Liver (tissue), 8 donors: ENCODE measurements at regions not wholly inside any gene's neighbourhood (a gene's known extent, or its start where the extent isn't known, plus 50 kb on each side); places are given as distances from the start of the nearest gene placed in this dataset.

ENCODE experiments used
- DNase-seq: peaks from one replicate; pipeline ENCODE4 v3.0.0-alpha.2; 2017; ENCODE audit warnings: low spot score
- H3K27ac ChIP-seq, 2 donors: one replicate each; pipeline ENCODE4 v1.7.0; 2013; ENCODE audit warnings: inconsistent platforms in 2 of 2, low read length in 2 of 2, control low read depth in 1 of 2, low read depth in 1 of 2, mild to moderate bottlenecking in 1 of 2
- H3K27me3 ChIP-seq, 4 donors: one replicate each; pipeline versions ENCODE4 v1.6.1 to v1.7.0; 2013; ENCODE audit warnings: low read length in 3 of 4, inconsistent platforms in 1 of 4, mild to moderate bottlenecking in 1 of 4, moderate library complexity in 1 of 4; ENCODE audit not compliant: control insufficient read depth in 4 of 4, insufficient read depth in 4 of 4
- H3K36me3 ChIP-seq, 4 donors: one replicate each; pipeline versions ENCODE4 v1.6.1 to v1.7.0; 2013; ENCODE audit warnings: low read length in 3 of 4, mild to moderate bottlenecking in 3 of 4, low read depth in 1 of 4, moderate library complexity in 1 of 4; ENCODE audit not compliant: control insufficient read depth in 4 of 4, insufficient read depth in 3 of 4
- H3K4me1 ChIP-seq, 4 donors: one replicate each; pipeline versions ENCODE4 v1.6.1 to v1.7.0; 2013; ENCODE audit warnings: low read length in 3 of 4, mild to moderate bottlenecking in 3 of 4, moderate library complexity in 1 of 4; ENCODE audit not compliant: control insufficient read depth in 4 of 4, insufficient read depth in 4 of 4
- H3K4me3 ChIP-seq, 3 donors: one replicate each; pipeline versions ENCODE4 v1.6.1 to v1.7.0; 2013; ENCODE audit warnings: low read length in 3 of 3, control low read depth in 1 of 3, low read depth in 1 of 3, mild to moderate bottlenecking in 1 of 3
- H3K9ac ChIP-seq, 2 donors: one replicate each; pipeline ENCODE4 v1.7.0; 2013; ENCODE audit warnings: low read length in 2 of 2, mild to moderate bottlenecking in 2 of 2, moderate library complexity in 2 of 2, control low read depth in 1 of 2, low read depth in 1 of 2
- H3K9me3 ChIP-seq, 4 donors: one replicate each; pipeline versions ENCODE4 v1.6.1 to v1.7.0; 2013; ENCODE audit warnings: low read length in 3 of 4; ENCODE audit not compliant: control insufficient read depth in 4 of 4
- ATF3 ChIP-seq: IDR thresholded peaks from 2 replicates; pipeline ENCODE4 v1.6.1; 2016; ENCODE audit warnings: antibody characterized with exemption
- EGR1 ChIP-seq, 2 donors: IDR thresholded peaks; 2 replicates each; pipeline ENCODE4 v1.6.1; 2016 to 2018; ENCODE audit warnings: antibody characterized with exemption in 2 of 2, low read depth in 2 of 2
- FOXA1 ChIP-seq: IDR thresholded peaks from 2 replicates; pipeline ENCODE4 v1.6.1; 2016; ENCODE audit warnings: antibody characterized with exemption
- FOXA2 ChIP-seq: IDR thresholded peaks from 2 replicates; pipeline ENCODE4 v1.6.1; 2016; ENCODE audit warnings: antibody characterized with exemption
- HNF4A ChIP-seq, 2 donors: conservative IDR thresholded peaks; 2 replicates each; pipeline ENCODE4 v1.6.1; 2016; ENCODE audit warnings: antibody characterized with exemption in 2 of 2, mild to moderate bottlenecking in 2 of 2
- HNF4G ChIP-seq: IDR thresholded peaks from 2 replicates; pipeline ENCODE4 v1.6.1; 2016; ENCODE audit warnings: antibody characterized with exemption
- JUND ChIP-seq, 2 donors: IDR thresholded peaks; 2 replicates each; pipeline ENCODE4 v1.6.1; 2016; ENCODE audit warnings: antibody characterized with exemption in 2 of 2
- MAX ChIP-seq: IDR thresholded peaks from 2 replicates; pipeline ENCODE4 v1.6.1; 2016; ENCODE audit warnings: antibody characterized with exemption
- NR2F2 ChIP-seq: IDR thresholded peaks from 2 replicates; pipeline ENCODE4 v1.6.1; 2016; ENCODE audit warnings: antibody characterized with exemption
- REST ChIP-seq: IDR thresholded peaks from 2 replicates; pipeline ENCODE4 v1.6.1; 2016; ENCODE audit warnings: antibody characterized with exemption, mild to moderate bottlenecking
- RXRA ChIP-seq, 2 donors: IDR thresholded peaks; 2 replicates each; pipeline ENCODE4 v1.6.1; 2017 to 2018; ENCODE audit warnings: antibody characterized with exemption in 2 of 2, mild to moderate bottlenecking in 1 of 2
- TAF1 ChIP-seq: conservative IDR thresholded peaks from 2 replicates; pipeline ENCODE4 v1.6.1; 2016; ENCODE audit warnings: antibody characterized with exemption, mild to moderate bottlenecking
- YY1 ChIP-seq: IDR thresholded peaks from 2 replicates; pipeline ENCODE4 v1.6.1; 2016; ENCODE audit warnings: antibody characterized with exemption, mild to moderate bottlenecking
- WGBS: extraction: QIAGEN DNeasy Blood & Tissue Kit; methylation state at CpG from one replicate; pipeline ENCODE4 v1.1.7; 2013; 5-methylcytosine and 5-hydroxymethylcytosine counted together
- TF ChIP-seq, protein P1 (sequence below): fragments of 150-350 bp; IDR thresholded peaks from 2 replicates; pipeline ENCODE4 v1.5.1; 2017; ENCODE audit warnings: improper control_type of control experiment, low read depth, low read length; ENCODE audit not compliant: missing input control
- TF ChIP-seq, protein P2 (sequence below): IDR thresholded peaks from 2 replicates; pipeline ENCODE4 v1.6.1; 2016; ENCODE audit warnings: antibody characterized with exemption
- donor health status: healthy.
- donor health status: healthy.
- donor health status: healthy.
- donor health status: healthy.
- donor health status: healthy.

- TF ChIP-seq MAX: no peak
Observed at GRCh38 chr13:72164811-72165210, 297.8 kb upstream of the DACH1 start (continued).

DNA sequence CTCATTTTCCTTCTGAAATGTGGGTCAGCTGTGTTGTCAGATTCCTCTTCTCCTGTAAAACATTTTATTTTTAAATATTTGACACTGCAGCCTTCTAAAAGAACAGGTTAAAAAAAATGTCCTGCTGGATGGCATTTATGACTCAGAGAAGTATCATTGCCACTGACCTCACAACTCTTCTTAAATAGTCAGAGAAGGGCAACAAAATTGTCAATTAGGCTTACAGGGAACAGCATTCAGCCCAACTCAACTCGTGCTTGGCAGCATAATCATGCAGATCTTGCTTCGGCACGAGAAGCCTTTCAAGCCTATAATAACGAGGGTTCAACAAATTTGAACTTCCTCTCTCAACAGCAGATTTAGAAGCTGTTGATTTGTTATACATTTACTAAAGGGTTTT, 296.7 kb upstream of the DACH1 start:
- Histone ChIP-seq H3K4me1 (no peaks in the 10 kb centered on the region), H3K36me3 (no peaks in the 10 kb centered on the region), H3K27ac (no peak overlapping the region), H3K9me3 (no peaks in the 10 kb centered on the region), H3K27me3 (peaks cover 0 to 2% (median 0%) of the 10 kb centered on the region in 4 donors), H3K4me3 (no peak overlapping the region), H3K9ac (no peak overlapping the region)
- TF ChIP-seq HNF4G (no peak), RXRA (IDR thresholded peaks at IDR 0.05) (no peak), HNF4A (conservative IDR thresholded peaks at IDR 0.05) (no peak), YY1 (no peak), REST (no peak), ATF3 (no peak), NR2F2 (no peak), TAF1 (no peak)
- TF ChIP-seq, protein P1, sequence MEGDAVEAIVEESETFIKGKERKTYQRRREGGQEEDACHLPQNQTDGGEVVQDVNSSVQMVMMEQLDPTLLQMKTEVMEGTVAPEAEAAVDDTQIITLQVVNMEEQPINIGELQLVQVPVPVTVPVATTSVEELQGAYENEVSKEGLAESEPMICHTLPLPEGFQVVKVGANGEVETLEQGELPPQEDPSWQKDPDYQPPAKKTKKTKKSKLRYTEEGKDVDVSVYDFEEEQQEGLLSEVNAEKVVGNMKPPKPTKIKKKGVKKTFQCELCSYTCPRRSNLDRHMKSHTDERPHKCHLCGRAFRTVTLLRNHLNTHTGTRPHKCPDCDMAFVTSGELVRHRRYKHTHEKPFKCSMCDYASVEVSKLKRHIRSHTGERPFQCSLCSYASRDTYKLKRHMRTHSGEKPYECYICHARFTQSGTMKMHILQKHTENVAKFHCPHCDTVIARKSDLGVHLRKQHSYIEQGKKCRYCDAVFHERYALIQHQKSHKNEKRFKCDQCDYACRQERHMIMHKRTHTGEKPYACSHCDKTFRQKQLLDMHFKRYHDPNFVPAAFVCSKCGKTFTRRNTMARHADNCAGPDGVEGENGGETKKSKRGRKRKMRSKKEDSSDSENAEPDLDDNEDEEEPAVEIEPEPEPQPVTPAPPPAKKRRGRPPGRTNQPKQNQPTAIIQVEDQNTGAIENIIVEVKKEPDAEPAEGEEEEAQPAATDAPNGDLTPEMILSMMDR: no peak
- DNase-seq: no peak
- 61% methylated on average over 4 of the region's 4 CpGs for WGBS

- no peak overlapping the region for H3K9ac ChIP-seq
- H3K36me3 ChIP-seq: no peaks in the 10 kb centered on the region
- no peak for TF ChIP-seq FOXA1
- no peak for TF ChIP-seq HNF4A (conservative IDR thresholded peaks at IDR 0.05)
- no peak for TF ChIP-seq MAX
- no peak for TF ChIP-seq EGR1 (IDR thresholded peaks at IDR 0.05; ENCODE audit: low read depth in 2 of 2)
- TF ChIP-seq, protein P2, sequence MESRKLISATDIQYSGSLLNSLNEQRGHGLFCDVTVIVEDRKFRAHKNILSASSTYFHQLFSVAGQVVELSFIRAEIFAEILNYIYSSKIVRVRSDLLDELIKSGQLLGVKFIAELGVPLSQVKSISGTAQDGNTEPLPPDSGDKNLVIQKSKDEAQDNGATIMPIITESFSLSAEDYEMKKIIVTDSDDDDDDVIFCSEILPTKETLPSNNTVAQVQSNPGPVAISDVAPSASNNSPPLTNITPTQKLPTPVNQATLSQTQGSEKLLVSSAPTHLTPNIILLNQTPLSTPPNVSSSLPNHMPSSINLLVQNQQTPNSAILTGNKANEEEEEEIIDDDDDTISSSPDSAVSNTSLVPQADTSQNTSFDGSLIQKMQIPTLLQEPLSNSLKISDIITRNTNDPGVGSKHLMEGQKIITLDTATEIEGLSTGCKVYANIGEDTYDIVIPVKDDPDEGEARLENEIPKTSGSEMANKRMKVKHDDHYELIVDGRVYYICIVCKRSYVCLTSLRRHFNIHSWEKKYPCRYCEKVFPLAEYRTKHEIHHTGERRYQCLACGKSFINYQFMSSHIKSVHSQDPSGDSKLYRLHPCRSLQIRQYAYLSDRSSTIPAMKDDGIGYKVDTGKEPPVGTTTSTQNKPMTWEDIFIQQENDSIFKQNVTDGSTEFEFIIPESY: no peak
- TF ChIP-seq TAF1: no peak
- no peak for TF ChIP-seq JUND (IDR thresholded peaks at IDR 0.05)
- TF ChIP-seq FOXA2: no peak
- no peak for TF ChIP-seq HNF4G
- no peak for DNase-seq
- H3K9me3 ChIP-seq: no peaks in the 10 kb centered on the region
- no peaks in the 10 kb centered on the region for H3K4me1 ChIP-seq
- H3K4me3 ChIP-seq: no peak overlapping the region
- peaks cover 0 to 2% (median 0%) of the 10 kb centered on the region in 4 donors for H3K27me3 ChIP-seq
- H3K27ac ChIP-seq: no peak overlapping the region
- WGBS: 75% methylated on average over 5 of the region's 5 CpGs
Observed at GRCh38 chr13:72160977-72161376, 294.0 kb upstream of the DACH1 start.
